GM04503 (cell line): ENCODE measurements at regions not wholly inside any gene's neighbourhood (a gene's known extent, or its start where the extent isn't known, plus 50 kb on each side); places are given as distances from the start of the nearest gene placed in this dataset.

Source experiments
- DNase-seq: peaks from one replicate; pipeline ENCODE4 v3.0.0-alpha.2; 2012; ENCODE audit warnings: low read depth

DNA sequence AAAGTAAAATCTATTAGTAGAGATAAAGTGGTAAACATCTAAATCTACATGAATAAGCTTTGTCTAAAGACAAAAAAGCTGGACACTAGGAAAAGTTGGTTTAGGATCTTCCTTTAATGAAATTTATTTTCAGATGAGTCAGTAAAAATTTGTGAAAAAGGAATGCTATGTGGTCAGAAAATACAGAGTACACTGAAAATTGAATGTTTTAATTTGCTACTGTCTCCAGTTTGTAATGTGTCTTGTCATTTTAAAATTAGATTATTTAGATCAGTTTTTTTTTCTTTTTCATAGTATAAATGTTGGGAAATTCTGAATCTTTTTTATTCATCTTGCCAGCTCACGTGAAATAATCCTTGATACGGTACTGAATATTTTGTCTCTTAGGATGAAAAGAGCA is 56.9 kb downstream of the SLITRK6 start:
- no peak for DNase-seq

DNA sequence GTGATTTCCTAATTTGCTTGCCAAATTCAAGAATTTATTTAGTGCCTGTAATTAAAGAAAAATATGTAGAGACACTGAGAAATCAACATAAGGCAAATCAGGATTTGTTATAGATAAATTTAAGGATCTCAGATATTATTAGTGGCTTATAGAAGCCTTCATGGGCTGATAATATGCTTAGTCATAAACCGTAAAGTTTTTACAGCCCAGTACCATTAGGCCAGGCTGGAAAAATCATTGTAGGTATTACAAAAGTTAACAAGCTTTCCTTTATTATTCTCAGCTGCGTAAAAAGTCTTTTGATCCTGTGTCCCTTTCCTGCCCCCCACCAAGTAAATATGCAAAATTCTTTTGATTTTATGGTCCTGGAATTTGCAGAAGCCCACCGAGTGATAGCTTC is 58.2 kb downstream of the SLITRK6 start:
- DNase-seq, result no peak

DNA sequence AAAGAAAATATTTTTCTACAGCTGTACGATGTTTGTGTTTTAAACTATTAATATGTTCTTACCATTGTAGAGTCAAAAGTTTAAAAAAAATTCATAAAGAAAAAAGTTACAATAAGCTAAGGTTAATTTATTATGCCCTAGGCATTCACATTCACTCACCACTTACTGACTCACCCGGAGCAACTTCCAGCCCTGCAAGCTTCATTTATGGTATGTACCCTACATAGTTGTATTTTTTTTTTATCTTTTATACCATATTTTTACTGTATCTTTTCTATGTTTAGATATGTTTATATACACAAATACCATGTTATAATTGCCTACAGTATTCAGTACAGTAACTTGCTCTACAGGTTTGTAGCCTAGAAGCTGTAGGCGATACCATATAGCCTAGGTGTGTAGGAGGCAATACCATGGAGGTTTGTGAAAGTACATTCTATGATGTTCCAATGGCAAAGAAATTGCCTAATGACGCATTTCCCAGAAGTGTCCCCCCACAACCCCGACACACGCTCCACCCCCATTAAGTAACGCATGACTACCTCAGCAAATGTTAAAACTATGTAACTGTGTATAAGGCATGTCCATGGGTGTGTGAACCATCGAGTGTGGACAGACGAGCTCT is 60.4 kb downstream of the SLITRK6 start:
- no peak for DNase-seq

GRCh38 chr13:85737952-85738351 is 61.3 kb downstream of the SLITRK6 start:
- no peak for DNase-seq

GRCh38 chr13:85729296-85729695 is 69.9 kb downstream of the SLITRK6 start:
- DNase-seq, result no peak

- no peak for DNase-seq
Observed at GRCh38 chr13:85728811-85729210, 70.4 kb downstream of the SLITRK6 start.

- DNase-seq, result no peak
Observed at GRCh38 chr13:85725433-85725832, 73.8 kb downstream of the SLITRK6 start.

- no peak for DNase-seq
Observed at GRCh38 chr13:85724546-85725432, 74.4 kb downstream of the SLITRK6 start.

- no peak for DNase-seq
Observed at GRCh38 chr13:85719749-85720148, 79.5 kb downstream of the SLITRK6 start.

DNA sequence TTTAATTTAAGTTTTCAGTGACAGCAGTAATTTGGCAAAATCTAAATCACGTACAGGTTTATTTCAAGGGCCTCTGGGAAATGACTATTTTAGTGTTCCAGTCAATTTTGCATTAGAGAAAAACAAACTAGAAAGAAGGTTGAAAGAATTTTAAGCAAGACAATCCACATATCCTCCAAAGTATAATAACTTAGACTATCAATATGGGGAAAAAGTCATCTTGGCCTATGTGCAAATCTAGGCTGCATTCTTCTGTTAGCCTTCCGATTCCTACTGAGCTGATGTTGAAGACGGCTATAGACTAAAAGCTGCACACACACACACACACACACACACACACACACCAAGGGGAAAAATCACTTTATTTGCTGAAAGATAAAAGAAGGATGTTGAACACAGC is 81.3 kb downstream of the SLITRK6 start:
- no peak for DNase-seq

DNA sequence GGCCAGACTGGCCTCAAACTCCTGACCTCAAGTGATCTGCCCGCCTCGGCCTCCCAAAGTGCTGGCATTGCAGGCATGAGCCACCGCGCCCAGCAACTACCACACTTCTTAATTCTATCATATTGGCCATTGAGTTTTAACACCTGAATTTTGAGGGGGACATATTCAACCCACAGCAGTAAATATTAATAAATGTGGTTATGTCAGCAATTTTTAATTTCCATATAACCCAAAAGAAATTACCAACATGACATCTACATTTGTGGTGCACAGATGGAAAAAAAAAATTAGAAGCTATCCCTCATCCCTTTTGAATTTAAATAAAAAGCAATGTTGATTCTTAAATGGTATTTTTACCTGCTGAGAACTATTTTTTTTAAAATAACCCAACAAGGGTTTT is 88.7 kb downstream of the SLITRK6 start:
- DNase-seq, result no peak

GRCh38 chr13:85709721-85710120 is 89.5 kb downstream of the SLITRK6 start:
- DNase-seq, result no peak

- no peak for DNase-seq
Observed at GRCh38 chr13:85709072-85709471, 90.1 kb downstream of the SLITRK6 start.

GRCh38 chr13:85700906-85701305 is 98.3 kb downstream of the SLITRK6 start:
- no peak for DNase-seq

DNA sequence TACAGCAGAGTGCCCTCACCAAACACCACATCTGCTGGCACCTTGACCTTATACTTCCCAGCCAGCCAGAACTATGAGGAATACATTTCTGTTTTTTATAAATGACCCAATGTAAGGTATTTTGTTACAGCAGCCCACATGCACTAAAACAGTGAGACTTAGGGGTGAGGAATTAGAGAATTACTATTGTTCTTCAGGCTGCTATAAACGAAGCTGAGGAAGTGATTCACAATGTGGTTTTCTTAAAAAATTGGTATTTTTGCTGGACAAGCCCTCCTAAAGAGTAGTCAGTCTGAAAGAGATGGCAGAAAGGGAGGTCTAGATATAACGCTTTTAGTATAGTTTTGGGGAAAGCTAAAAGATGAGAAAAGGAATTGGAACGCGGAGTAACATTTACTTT is 101.0 kb downstream of the SLITRK6 start:
- DNase-seq, result no peak

DNA sequence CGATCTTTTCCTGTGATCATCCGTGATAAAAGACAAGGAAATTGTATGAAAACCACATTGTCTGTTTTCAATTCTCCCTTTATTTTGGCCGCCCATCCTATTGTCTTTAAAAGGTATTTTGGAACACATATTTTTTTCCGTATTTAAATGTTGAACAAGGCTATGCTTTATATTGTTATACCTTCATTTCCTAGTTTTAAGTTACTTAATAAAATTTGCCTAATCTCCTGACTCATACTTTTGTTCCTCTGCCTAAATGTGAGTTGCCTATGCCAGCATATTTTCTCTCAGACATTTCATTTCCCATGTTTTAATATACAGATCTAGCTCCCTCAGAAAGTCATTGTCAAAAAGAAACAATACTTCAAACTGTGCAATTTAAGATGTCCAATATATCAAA is 104.2 kb downstream of the SLITRK6 start:
- DNase-seq, result no peak

DNA sequence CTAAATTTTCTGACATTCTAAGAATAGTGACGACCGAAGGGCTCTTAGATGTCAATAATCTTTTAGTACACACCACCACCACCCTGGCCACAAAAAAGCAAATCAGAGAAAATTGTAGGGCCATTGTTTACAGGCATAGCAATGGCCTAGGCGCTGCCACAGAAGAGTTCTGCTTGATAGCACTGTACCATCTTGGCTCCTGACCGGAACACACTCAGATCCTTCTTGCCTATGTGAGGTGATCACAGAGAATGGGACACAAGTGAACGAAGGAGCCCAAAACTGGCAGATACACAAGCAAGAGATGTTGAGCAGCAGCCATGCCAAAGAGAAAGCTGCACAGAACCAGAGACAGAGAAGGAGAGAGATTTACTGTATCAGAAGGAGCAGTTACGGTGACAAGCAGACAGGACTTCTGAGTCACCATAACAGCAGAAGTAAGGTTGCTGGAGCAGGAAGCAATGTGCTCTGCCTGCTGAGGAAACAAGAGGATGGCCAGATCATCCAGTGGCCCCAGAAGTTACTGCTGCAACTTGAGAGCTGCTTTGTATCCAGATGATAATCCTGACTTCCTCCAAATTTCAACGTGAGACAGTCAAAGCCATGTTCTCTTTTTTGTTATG is 105.2 kb downstream of the SLITRK6 start:
- DNase-seq, result no peak

DNA sequence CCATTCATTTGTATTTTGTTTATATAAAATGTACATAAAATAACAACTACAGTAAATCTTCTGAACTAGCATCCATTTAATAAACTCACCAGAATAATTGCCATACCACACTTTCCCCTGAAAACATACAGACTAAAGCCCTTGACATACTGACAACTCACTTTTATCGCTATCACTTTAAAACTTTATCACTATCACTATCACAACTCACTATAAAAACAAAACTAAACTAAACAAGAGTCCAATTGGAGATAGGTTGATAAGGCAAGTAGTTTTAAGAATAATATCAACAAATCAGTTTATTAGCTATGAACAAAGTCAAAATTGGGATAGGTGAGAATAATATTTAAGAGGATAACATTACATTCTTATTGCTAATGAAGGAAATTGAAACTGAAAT is 108.9 kb downstream of the SLITRK6 start:
- no peak for DNase-seq

- no peak for DNase-seq
Observed at GRCh38 chr13:85685436-85685835, 113.8 kb downstream of the SLITRK6 start.

- DNase-seq, result no peak
Observed at GRCh38 chr13:85675151-85675907, 123.9 kb downstream of the SLITRK6 start.

DNA sequence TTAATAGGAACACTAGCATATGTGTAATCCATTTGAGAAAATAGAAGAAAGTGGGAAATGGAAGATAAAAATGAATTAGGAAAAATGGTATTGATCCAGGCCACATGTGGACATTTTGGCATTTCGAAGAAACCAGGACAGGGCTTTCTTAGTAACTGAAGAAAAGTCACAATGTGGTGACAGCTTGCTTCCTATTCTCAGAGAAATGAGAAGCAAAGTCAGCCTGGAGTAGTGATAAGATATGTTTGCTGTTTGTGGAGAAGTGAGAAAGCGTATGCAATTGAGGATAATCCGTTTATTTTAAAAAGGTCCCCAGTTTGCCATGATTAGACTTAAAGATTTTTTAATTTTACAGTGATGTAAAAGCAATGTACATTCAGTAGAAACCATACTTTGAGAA is 127.9 kb downstream of the SLITRK6 start:
- DNase-seq, result no peak

DNA sequence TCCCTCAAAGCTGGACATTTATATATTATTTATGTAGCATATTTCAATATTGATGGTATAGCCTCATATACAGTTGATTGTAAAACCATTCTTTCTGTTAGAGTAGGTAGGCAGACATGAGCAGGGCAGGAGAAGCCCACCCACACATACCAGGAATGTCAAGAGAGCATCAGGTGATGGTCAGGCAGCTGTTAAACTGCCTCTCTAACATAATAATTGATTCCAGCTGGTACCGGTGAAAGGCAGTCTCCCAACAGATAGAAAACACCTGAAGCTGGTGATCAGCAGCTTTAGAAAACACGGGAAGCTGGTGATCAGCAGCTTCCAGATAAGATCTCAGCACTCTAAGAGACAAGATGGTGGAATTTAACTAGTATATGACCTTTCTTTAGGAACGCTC is 132.9 kb downstream of the SLITRK6 start:
- no peak for DNase-seq

- DNase-seq, result no peak
Observed at GRCh38 chr13:85665286-85665685, 133.9 kb downstream of the SLITRK6 start.
